Peyer's patch (tissue), 4 donors: ENCODE measurements at regions not wholly inside any gene's neighbourhood (a gene's known extent, or its start where the extent isn't known, plus 50 kb on each side); places are given as distances from the start of the nearest gene placed in this dataset.

Experiments used
- DNase-seq, 3 donors: peaks; one replicate each; pipeline ENCODE4 v3.0.0-alpha.2; 2017 to 2019
- H3K27ac ChIP-seq, 4 donors: fragments of 200-600 bp; sonication (generic); one replicate each; pipeline ENCODE4 v1.5.1; 2016 to 2019
- H3K27me3 ChIP-seq, 2 donors: fragments of 200-600 bp; sonication (generic); one replicate each; pipeline ENCODE4 v1.5.1; 2019
- H3K36me3 ChIP-seq, 3 donors: fragments of 200-600 bp; sonication (generic); one replicate each; pipeline ENCODE4 v1.5.1; 2016 to 2019
- H3K4me1 ChIP-seq, 4 donors: fragments of 200-600 bp; sonication (generic); one replicate each; pipeline ENCODE4 v1.5.1; 2016 to 2019
- H3K4me3 ChIP-seq, 4 donors: fragments of 200-600 bp; sonication (generic); 1 replicate in 3 of 4; 2 replicates in 1 of 4; pipeline ENCODE4 v1.5.1; 2016 to 2019; ENCODE audit warnings: mild to moderate bottlenecking in 1 of 4
- H3K9me3 ChIP-seq, 4 donors: fragments of 200-600 bp; sonication (generic); one replicate each; pipeline ENCODE4 v1.5.1; 2016 to 2019; ENCODE audit warnings: mild to moderate bottlenecking in 1 of 4
- POLR2A ChIP-seq, 2 donors: fragments of 450-650 bp; IDR thresholded peaks; one replicate each; pipeline ENCODE4 v1.5.1; 2017; ENCODE audit warnings: antibody characterized with exemption in 2 of 2, mild to moderate bottlenecking in 2 of 2, moderate library complexity in 2 of 2
- TF ChIP-seq, protein P1 (sequence below), 6 experiments: fragments of 450-650 bp in 4 of 6; fragments of 200-600 bp in 2 of 6; sonication (generic) in 1 of 6; IDR thresholded peaks; one replicate each; pipeline ENCODE4 v1.5.1; 2017 to 2019; ENCODE audit warnings: antibody characterized with exemption in 6 of 6, mild to moderate bottlenecking in 3 of 6, moderate library complexity in 1 of 6

DNA sequence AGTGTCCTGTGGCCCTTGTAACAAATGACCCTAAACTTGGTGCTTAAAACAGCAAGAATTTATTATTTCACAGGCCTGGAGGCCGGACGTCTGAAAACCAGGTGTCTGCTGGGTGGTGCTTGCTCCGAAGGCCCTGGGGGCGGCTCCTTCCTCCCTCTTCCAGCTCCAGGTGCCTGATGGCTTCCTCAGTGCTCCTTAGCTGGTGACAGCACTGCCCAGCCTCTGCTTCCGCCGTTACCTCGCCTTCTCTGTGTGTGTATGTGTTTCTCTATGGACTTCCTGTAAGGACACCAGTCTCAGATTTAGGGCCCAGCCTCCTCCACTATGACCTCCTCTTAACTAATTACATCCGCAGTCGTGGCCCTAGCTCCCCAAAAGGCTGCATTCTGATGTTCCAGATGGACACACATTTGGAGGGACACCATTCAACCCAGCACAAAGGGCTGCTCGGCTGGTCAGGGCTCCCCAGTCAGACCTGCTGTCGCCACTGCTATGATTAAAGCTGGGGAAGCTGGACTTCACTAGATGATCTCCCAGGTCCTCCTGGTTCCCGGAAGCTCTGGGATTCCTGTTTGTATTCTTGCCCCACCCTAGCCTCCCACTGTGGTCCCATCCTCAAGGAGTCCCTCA lies 172.8 kb downstream of the IRF8 start:
- H3K27ac ChIP-seq, result peak overlapping the region in 1 of 4 donors; percentile 9
- H3K4me1 ChIP-seq, result no peaks in the 10 kb centered on the region
- no peak for DNase-seq
- H3K4me3 ChIP-seq, result no peak overlapping the region
- H3K9me3 ChIP-seq, result no peaks in the 10 kb centered on the region
- no peak for TF ChIP-seq POLR2A (IDR thresholded peaks at IDR 0.05)
- TF ChIP-seq, protein P1, sequence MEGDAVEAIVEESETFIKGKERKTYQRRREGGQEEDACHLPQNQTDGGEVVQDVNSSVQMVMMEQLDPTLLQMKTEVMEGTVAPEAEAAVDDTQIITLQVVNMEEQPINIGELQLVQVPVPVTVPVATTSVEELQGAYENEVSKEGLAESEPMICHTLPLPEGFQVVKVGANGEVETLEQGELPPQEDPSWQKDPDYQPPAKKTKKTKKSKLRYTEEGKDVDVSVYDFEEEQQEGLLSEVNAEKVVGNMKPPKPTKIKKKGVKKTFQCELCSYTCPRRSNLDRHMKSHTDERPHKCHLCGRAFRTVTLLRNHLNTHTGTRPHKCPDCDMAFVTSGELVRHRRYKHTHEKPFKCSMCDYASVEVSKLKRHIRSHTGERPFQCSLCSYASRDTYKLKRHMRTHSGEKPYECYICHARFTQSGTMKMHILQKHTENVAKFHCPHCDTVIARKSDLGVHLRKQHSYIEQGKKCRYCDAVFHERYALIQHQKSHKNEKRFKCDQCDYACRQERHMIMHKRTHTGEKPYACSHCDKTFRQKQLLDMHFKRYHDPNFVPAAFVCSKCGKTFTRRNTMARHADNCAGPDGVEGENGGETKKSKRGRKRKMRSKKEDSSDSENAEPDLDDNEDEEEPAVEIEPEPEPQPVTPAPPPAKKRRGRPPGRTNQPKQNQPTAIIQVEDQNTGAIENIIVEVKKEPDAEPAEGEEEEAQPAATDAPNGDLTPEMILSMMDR (IDR thresholded peaks at IDR 0.05), result no peak
- no peaks in the 10 kb centered on the region for H3K36me3 ChIP-seq
- H3K27me3 ChIP-seq, result no peaks in the 10 kb centered on the region

DNA sequence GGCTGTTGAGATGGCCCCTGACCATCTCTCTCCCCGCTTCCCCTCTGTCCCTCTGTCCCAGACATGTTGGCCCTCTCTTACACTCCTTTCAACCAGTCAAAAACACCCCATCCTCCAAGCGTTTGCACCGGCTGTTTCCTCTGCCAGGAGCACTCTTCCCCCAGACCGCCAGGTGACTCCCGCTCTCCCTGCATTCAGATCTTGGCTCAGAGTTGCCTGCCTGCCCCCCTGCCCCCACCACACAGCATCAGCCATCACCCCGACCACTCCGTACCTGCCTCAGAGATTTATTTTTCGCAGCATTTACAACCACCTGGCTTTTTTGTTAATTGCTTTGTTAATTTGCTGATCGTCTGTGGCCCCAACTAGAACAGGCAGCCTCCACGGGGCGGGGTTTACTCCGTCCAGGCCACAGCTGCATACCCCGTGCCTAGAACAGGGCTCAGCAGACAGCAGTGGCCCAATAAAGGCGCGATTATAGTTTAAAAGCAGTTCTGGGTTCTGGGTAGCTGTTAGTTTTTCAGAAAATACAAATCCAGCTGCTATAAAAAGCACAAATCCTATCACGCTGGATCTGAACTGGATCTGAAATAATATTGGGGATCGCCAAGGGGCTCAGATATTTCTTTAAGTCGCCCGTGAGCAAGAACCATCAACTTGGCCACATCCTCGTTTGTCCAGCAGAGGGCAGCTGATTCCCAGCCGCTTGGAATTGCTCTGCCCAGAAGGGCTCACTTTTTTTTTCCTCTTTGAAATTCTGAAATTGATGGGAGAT lies 173.6 kb downstream of the IRF8 start:
- no peaks in the 10 kb centered on the region for H3K36me3 ChIP-seq
- no peaks in the 10 kb centered on the region for H3K4me1 ChIP-seq
- no peak overlapping the region for H3K27ac ChIP-seq
- DNase-seq, result peak; percentile 36 to 84 (median 65)
- no peak overlapping the region for H3K4me3 ChIP-seq
- TF ChIP-seq POLR2A (IDR thresholded peaks at IDR 0.05), result no peak
- TF ChIP-seq, protein P1 (IDR thresholded peaks at IDR 0.05), result peak; percentile 45 to 72 (median 64)
- H3K9me3 ChIP-seq, result no peaks in the 10 kb centered on the region
- H3K27me3 ChIP-seq, result no peaks in the 10 kb centered on the region

DNA sequence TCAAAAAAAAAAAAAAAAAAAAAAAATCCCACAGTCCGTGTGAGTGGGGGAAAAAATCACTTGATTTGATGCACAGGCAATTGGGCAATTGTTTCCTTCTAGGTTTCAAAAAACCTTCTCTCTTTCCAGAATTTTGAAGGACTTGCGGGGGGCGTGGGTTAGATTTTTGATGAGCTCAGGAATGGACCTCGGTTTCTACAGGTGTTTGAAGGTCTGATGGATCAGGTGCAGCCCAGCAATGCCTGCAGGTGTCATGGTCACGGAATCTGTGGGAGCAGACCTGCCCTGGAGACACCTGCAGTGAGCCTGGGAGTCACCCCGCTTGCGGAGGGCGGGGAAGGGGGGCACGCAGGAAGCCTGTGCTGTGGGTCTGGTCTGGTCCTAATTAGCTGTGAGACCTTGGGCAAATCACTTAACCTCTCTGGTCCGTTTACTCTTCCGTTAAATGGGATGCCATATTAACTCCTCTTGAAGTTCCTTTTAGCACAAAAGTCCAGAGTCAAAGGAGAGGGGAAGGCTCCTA lies 174.2 kb downstream of the IRF8 start:
- Histone ChIP-seq H3K27ac (no peak overlapping the region), H3K27me3 (no peaks in the 10 kb centered on the region), H3K9me3 (no peaks in the 10 kb centered on the region), H3K36me3 (no peaks in the 10 kb centered on the region), H3K4me1 (no peaks in the 10 kb centered on the region), H3K4me3 (no peak overlapping the region)
- TF ChIP-seq, protein P1 (IDR thresholded peaks at IDR 0.05), result no peak
- TF ChIP-seq POLR2A (IDR thresholded peaks at IDR 0.05), result no peak
- DNase-seq, result peak in 2 of 3 donors; percentile 41 to 43

DNA sequence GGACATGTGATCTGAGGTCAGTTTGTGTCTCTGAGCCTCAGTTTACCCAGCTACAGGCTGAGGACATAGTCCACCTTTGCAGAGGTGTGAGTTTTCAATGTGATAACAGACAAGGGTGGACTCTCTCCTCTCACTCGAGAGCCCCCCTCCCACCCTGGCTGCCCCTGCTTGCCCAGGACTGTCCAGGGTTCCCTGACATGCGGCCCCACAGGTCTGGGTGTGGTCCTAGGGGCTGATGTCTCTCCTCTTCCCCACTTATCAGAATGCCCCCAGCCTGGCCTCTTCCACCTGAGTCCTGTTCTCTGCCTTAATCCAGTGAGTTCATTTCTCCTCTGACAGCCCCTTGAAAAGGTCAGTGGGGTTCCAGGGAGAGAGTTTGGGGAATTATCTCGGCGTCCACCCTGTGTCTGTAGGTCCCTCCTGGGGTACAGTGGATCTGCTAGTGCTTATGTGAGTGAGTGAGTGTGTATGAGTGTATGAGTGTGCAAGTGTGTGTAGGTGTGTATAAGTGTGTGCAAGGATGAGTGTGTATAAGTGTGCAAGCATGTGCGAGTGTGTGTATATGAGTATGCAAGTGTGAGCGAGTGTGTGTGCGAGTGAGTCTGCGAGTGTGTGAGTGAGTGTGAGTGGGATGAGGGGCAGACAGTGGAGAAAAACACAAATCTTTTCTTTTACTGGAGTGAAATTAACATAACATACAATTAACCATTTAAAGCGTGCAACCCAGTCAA lies 175.0 kb downstream of the IRF8 start:
- no peaks in the 10 kb centered on the region for H3K36me3 ChIP-seq
- peak overlapping the region in 2 of 4 donors; percentile 57 to 68 for H3K27ac ChIP-seq
- peak in 2 of 3 donors; percentile 27 to 34 for DNase-seq
- H3K4me1 ChIP-seq, result no peaks in the 10 kb centered on the region
- H3K9me3 ChIP-seq, result no peaks in the 10 kb centered on the region
- no peaks in the 10 kb centered on the region for H3K27me3 ChIP-seq
- TF ChIP-seq POLR2A (IDR thresholded peaks at IDR 0.05), result no peak
- TF ChIP-seq, protein P1 (IDR thresholded peaks at IDR 0.05), result no peak
- no peak overlapping the region for H3K4me3 ChIP-seq

DNA sequence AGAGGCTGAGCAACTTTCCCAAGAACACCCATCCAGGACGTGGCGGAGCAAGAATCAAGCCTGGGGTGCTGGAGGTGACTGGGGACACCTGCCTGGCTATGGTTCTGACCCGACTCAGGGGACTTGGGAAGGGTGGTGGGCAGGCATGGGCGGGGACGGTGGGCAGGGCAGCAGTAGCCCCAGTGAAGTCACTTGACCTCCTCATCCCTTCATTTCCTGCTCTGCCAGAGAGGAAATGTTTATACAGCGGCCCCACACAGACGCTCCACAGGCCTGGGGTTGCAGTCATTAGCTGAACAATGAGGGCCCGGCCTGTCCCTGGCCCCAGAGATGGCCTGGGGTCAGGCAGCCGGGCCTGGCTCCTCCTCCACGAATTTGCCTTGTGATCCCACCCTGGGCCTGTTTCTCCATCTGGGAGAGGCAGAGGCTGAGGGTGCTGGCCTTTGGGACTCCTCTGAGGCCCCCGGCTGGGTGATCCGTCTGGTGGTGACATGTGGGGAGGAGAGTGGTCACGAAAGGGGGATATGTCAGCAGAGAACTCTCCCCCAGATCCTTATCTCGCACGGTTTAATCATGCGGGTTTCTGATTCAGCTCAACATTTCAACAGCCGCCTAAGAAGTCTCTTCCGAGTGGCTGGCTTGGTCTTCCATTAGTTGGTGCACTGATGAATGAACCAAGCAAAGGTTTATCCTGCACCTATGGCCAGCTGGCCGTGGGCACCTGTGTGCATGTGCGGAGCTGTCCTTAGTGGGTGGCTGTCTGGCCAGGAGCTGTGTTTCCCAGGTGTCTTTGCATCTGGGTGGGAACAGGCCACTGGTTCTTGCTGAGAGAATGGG lies 175.9 kb downstream of the IRF8 start:
- DNase-seq, result peak in 2 of 3 donors; percentile 43 to 44
- no peaks in the 10 kb centered on the region for H3K27me3 ChIP-seq
- TF ChIP-seq, protein P1 (IDR thresholded peaks at IDR 0.05), result no peak
- no peak for TF ChIP-seq POLR2A (IDR thresholded peaks at IDR 0.05)
- no peaks in the 10 kb centered on the region for H3K36me3 ChIP-seq
- H3K27ac ChIP-seq, result peak overlapping the region in 3 of 4 donors; percentile 10 to 68 (median 57)
- no peak overlapping the region for H3K4me3 ChIP-seq
- H3K9me3 ChIP-seq, result no peaks in the 10 kb centered on the region
- H3K4me1 ChIP-seq, result no peaks in the 10 kb centered on the region
